Endothelial cell of umbilical vein (primary cell): ENCODE measurements at regions not wholly inside any gene's neighbourhood (a gene's known extent, or its start where the extent isn't known, plus 50 kb on each side); places are given as distances from the start of the nearest gene placed in this dataset.

Experiments used
- EZH2 ChIP-seq: IDR thresholded peaks from 2 replicates; pipeline ENCODE4 v1.6.1; 2012; ENCODE audit warnings: borderline replicate concordance, low read depth, mild to moderate bottlenecking, moderate library complexity, low read length, inconsistent platforms; ENCODE audit not compliant: severe bottlenecking
- TF ChIP-seq, protein P1 (sequence below), 2 donors: IDR thresholded peaks; 1 replicate in 1 of 2; 2 replicates in 1 of 2; pipeline ENCODE4 v1.5.1; 2011; ENCODE audit warnings: low read length in 2 of 2, mild to moderate bottlenecking in 2 of 2, moderate library complexity in 2 of 2, control low read depth in 1 of 2, inconsistent platforms in 1 of 2, low read depth in 1 of 2; ENCODE audit not compliant: insufficient read depth in 1 of 2; ENCODE audit errors: extremely low read depth in 1 of 2

DNA sequence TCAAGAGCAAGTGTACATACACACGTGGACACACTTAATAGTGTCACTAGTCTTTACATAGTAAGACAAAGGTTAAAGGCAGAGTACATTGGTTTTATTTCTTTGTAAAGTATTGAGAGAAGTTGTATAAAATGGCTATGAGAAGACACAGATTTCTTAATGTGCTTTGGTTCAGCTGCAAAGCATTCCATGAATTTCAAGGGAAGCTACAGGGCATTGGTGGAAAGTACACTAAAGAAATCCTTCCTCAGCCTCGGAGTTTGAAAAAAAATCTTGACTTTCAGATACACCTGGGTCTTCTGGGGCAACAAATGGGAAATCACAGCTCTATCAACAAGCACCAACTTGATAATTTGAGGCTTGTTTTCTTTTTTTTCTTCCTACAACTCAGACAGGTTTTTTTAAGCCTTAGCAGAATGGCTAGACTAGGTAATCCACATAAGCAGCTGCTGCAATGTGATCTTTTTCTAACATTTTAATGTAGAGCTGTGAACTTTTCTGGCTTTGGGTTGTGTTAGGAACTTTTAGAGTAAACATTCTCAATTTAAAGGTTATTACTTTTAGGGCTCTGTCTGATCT lies 140.4 kb upstream of the FST start:
- TF ChIP-seq, protein P1, sequence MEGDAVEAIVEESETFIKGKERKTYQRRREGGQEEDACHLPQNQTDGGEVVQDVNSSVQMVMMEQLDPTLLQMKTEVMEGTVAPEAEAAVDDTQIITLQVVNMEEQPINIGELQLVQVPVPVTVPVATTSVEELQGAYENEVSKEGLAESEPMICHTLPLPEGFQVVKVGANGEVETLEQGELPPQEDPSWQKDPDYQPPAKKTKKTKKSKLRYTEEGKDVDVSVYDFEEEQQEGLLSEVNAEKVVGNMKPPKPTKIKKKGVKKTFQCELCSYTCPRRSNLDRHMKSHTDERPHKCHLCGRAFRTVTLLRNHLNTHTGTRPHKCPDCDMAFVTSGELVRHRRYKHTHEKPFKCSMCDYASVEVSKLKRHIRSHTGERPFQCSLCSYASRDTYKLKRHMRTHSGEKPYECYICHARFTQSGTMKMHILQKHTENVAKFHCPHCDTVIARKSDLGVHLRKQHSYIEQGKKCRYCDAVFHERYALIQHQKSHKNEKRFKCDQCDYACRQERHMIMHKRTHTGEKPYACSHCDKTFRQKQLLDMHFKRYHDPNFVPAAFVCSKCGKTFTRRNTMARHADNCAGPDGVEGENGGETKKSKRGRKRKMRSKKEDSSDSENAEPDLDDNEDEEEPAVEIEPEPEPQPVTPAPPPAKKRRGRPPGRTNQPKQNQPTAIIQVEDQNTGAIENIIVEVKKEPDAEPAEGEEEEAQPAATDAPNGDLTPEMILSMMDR (IDR thresholded peaks at IDR 0.05; ENCODE audit: extremely low read depth in 1 of 2, insufficient read depth in 1 of 2, low read depth in 1 of 2, low read length in 2 of 2) = no peak
- TF ChIP-seq EZH2 = no peak
